22Rv1 (cell line): ENCODE measurements at regions not wholly inside any gene's neighbourhood (a gene's known extent, or its start where the extent isn't known, plus 50 kb on each side); places are given as distances from the start of the nearest gene placed in this dataset.

Experiments
- CTCF ChIP-seq: fragments of 450-650 bp; IDR thresholded peaks from 2 replicates; pipeline ENCODE4 v1.5.1; 2017; ENCODE audit warnings: mild to moderate bottlenecking
- ZFX ChIP-seq: fragments of 450-650 bp; IDR thresholded peaks from 2 replicates; pipeline ENCODE4 v1.6.1; 2017; ENCODE audit warnings: antibody characterized with exemption, borderline replicate concordance

GRCh38 chr12:30002677-30003076 is 218.9 kb upstream of the TMTC1 start:
- TF ChIP-seq CTCF (0 out of 2 replicates have a peak, but pooled peaks have one; percentile 12), ZFX (no peak)
